ENCODE measurements at regions not wholly inside any gene's neighbourhood (a gene's known extent, or its start where the extent isn't known, plus 50 kb on each side); places are given as distances from the start of the nearest gene placed in this dataset.

GRCh38 chr11:116224889-116225200 is 547.9 kb downstream of the BUD13 start:
- TF ChIP-seq CTCF (IDR thresholded peaks at IDR 0.05) (no peak), POLR2AphosphoS5 (IDR thresholded peaks at IDR 0.05) (no peak)

Measured in gastroesophageal sphincter (tissue), 3 donors.